Ovary (tissue), 3 donors: ENCODE measurements at regions not wholly inside any gene's neighbourhood (a gene's known extent, or its start where the extent isn't known, plus 50 kb on each side); places are given as distances from the start of the nearest gene placed in this dataset.

Experiments
- POLR2A ChIP-seq: fragments of 450-650 bp; IDR thresholded peaks from one replicate; pipeline ENCODE4 v1.6.1; 2017; ENCODE audit warnings: antibody characterized with exemption, mild to moderate bottlenecking, moderate library complexity
- TF ChIP-seq, protein P1 (sequence below), 3 donors: fragments of 450-650 bp in 2 of 3; fragments of 200-600 bp in 1 of 3; IDR thresholded peaks; one replicate each; pipeline versions ENCODE4 v1.5.1 to v1.8.0; 2016 to 2022; ENCODE audit warnings: antibody characterized with exemption in 3 of 3, mild to moderate bottlenecking in 1 of 3
- donor health status: DM: no; HTN: no; CAD: no.

DNA sequence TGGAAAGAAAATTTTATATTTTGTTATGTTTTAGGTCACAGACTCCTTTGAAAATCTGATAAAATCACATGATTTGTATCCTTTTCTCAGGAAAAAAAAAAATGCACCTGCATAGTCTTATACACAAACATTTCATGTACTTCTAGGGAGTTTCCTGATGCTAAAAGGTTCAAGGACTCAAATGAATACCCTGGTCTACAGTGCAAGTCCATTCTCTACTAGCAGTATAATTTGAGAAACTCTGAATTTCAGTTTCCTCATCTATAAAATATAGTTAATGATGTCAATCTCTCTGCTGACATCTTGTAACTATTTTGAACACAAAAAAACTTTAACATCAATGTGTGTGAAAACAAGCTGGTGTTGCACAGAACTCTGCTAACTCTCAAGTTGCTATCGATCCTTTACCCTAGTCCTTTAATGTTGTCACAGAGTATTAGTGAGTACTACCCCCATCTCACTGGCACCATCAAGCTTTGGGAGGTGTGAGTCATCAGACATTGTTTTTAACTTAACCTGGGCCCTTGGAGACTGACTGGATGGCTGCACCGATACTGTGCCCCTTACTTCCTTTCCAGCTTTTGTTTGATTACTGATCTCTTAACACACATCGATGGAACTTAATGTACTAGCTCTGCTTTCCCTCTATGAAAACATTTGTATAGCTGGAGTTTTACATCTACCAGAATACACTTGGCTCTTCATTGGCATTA, 251.9 kb upstream of the SOX5 start:
- TF ChIP-seq POLR2A: no peak
- TF ChIP-seq, protein P1, sequence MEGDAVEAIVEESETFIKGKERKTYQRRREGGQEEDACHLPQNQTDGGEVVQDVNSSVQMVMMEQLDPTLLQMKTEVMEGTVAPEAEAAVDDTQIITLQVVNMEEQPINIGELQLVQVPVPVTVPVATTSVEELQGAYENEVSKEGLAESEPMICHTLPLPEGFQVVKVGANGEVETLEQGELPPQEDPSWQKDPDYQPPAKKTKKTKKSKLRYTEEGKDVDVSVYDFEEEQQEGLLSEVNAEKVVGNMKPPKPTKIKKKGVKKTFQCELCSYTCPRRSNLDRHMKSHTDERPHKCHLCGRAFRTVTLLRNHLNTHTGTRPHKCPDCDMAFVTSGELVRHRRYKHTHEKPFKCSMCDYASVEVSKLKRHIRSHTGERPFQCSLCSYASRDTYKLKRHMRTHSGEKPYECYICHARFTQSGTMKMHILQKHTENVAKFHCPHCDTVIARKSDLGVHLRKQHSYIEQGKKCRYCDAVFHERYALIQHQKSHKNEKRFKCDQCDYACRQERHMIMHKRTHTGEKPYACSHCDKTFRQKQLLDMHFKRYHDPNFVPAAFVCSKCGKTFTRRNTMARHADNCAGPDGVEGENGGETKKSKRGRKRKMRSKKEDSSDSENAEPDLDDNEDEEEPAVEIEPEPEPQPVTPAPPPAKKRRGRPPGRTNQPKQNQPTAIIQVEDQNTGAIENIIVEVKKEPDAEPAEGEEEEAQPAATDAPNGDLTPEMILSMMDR (IDR thresholded peaks at IDR 0.05): no peak
